ENCODE measurements at regions not wholly inside any gene's neighbourhood (a gene's known extent, or its start where the extent isn't known, plus 50 kb on each side); places are given as distances from the start of the nearest gene placed in this dataset.

DNA sequence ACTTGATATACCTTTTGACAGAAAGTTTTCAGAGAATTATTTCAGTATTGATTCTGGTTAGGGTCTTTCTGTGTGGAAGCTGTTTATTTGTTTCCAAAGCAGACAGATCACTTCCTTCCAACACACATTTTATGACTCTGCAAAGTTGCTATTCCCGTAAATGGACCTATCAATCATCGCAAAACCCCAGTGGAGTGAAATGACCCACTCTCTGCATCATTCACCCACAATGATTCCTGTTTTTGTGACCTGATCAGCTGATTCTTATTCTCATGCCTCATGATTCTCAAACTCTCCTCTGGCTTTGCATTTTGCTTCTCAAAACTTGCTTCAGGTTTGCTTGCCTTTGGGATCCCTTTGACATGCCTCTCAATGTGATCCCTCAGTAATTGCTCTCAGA is 453.7 kb downstream of the PCDH17 start:
- TF ChIP-seq CTCF (IDR thresholded peaks at IDR 0.05; ENCODE audit: low read depth, low read length), result no peak
- Histone ChIP-seq H3K4me1 (ENCODE audit: low read depth) (no peaks in the 10 kb centered on the region), H3K4me3 (no peak overlapping the region), H3K36me3 (no peaks in the 10 kb centered on the region), H3K27ac (no peak overlapping the region), H3K27me3 (no peaks in the 10 kb centered on the region), H3K9me3 (ENCODE audit: low read depth) (no peaks in the 10 kb centered on the region)
- no peak for DNase-seq (ENCODE audit: low read depth in 1 of 2, low spot score in 1 of 2)

DNA sequence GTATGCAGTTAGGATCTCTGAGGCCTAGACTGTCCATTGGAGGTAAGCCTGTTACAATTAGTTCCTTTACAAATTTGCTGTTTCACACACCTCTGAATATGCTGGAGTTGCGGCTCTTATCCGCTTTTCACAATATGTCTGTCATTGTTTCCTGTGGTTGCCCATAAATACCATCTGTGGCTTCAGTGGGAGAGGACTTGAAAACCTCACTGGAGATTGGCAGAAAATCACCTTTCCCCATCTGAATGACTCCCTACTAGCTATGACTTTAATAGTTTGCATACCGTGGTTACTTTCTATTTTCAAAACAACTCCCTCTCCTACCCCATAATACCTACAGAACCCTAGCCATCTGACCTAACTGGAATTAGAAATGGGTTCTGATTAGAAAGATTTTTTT is 454.3 kb downstream of the PCDH17 start:
- H3K4me1 ChIP-seq (ENCODE audit: low read depth), result no peaks in the 10 kb centered on the region
- H3K36me3 ChIP-seq, result no peaks in the 10 kb centered on the region
- no peak overlapping the region for H3K4me3 ChIP-seq
- no peaks in the 10 kb centered on the region for H3K27me3 ChIP-seq
- H3K27ac ChIP-seq, result no peak overlapping the region
- no peak for TF ChIP-seq CTCF (IDR thresholded peaks at IDR 0.05; ENCODE audit: low read depth, low read length)
- no peak for DNase-seq (ENCODE audit: low read depth in 1 of 2, low spot score in 1 of 2)
- H3K9me3 ChIP-seq (ENCODE audit: low read depth), result no peaks in the 10 kb centered on the region

DNA sequence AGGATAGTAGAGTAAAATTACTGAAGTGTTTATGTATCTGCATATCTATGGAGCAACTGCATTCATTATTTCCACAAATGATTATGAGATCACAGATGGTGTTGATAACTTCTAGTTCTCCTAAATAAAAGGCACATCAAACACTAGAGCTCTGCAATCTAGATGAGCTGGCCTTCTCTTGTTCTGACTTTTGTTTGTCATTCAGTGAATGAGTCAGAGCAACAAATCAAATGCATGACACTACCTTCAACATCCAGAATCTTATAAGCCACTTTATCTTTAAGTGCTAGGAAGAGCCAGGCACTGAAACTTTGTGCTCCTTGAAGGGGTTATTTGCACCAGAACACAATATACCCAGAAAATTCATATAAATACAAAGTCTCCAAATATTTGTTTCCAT is 456.0 kb downstream of the PCDH17 start:
- Histone ChIP-seq H3K36me3 (no peaks in the 10 kb centered on the region), H3K9me3 (ENCODE audit: low read depth) (no peaks in the 10 kb centered on the region), H3K27ac (no peak overlapping the region), H3K27me3 (no peaks in the 10 kb centered on the region), H3K4me1 (ENCODE audit: low read depth) (no peaks in the 10 kb centered on the region), H3K4me3 (no peak overlapping the region)
- DNase-seq (ENCODE audit: low read depth in 1 of 2, low spot score in 1 of 2), result no peak
- TF ChIP-seq CTCF (IDR thresholded peaks at IDR 0.05; ENCODE audit: low read depth, low read length), result no peak

- DNase-seq (ENCODE audit: low read depth in 1 of 2, low spot score in 1 of 2), result no peak
- Histone ChIP-seq H3K27me3 (no peaks in the 10 kb centered on the region), H3K4me1 (ENCODE audit: low read depth) (no peaks in the 10 kb centered on the region), H3K4me3 (no peak overlapping the region), H3K36me3 (no peaks in the 10 kb centered on the region), H3K27ac (no peak overlapping the region), H3K9me3 (ENCODE audit: low read depth) (no peaks in the 10 kb centered on the region)
- no peak for TF ChIP-seq CTCF (IDR thresholded peaks at IDR 0.05; ENCODE audit: low read depth, low read length)
These were observed 461.9 kb downstream of the PCDH17 start for GRCh38 chr13:58093394-58093793.

- H3K4me1 ChIP-seq (ENCODE audit: low read depth), result no peaks in the 10 kb centered on the region
- TF ChIP-seq CTCF (IDR thresholded peaks at IDR 0.05; ENCODE audit: low read depth, low read length), result no peak
- H3K4me3 ChIP-seq, result no peak overlapping the region
- H3K27ac ChIP-seq, result no peak overlapping the region
- no peaks in the 10 kb centered on the region for H3K36me3 ChIP-seq
- no peak for DNase-seq (ENCODE audit: low read depth in 1 of 2, low spot score in 1 of 2)
- H3K9me3 ChIP-seq (ENCODE audit: low read depth), result no peaks in the 10 kb centered on the region
- H3K27me3 ChIP-seq, result no peaks in the 10 kb centered on the region
These were observed 466.3 kb downstream of the PCDH17 start for GRCh38 chr13:58097831-58098230.

DNA sequence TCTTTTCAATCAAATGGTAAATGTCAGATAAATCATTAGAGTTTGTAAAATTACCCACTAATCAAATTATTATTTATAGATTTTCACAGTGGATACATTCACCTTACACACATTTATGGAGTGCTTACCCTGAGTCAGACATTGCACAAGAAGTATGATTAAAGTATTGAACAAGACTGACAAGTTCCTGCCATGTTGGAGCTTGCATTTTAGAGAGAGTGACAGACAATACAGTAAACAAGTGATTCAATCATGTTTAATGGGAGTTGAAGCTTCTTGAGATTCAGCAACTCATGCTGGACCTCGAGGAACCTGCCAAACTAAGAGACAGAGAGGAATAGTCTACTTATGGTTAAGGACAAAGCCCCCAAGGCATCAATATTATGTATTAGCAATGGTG is 487.8 kb downstream of the PCDH17 start:
- DNase-seq (ENCODE audit: low read depth in 1 of 2, low spot score in 1 of 2), result no peak
- Histone ChIP-seq H3K4me1 (ENCODE audit: low read depth) (no peaks in the 10 kb centered on the region), H3K4me3 (no peak overlapping the region), H3K27me3 (no peaks in the 10 kb centered on the region), H3K9me3 (ENCODE audit: low read depth) (no peaks in the 10 kb centered on the region), H3K36me3 (no peaks in the 10 kb centered on the region), H3K27ac (no peak overlapping the region)
- TF ChIP-seq CTCF (IDR thresholded peaks at IDR 0.05; ENCODE audit: low read depth, low read length), result no peak
